Erythroblast (primary cell): ENCODE measurements at regions not wholly inside any gene's neighbourhood (a gene's known extent, or its start where the extent isn't known, plus 50 kb on each side); places are given as distances from the start of the nearest gene placed in this dataset.

ENCODE experiments used
- GATA1 ChIP-seq: IDR thresholded peaks from 2 replicates; pipeline ENCODE4 v1.6.1; 2011; ENCODE audit warnings: low read depth, mild to moderate bottlenecking, control low read depth, low read length, moderate library complexity
- POLR2A ChIP-seq: IDR thresholded peaks from 2 replicates; pipeline ENCODE4 v1.6.1; 2011; ENCODE audit warnings: mild to moderate bottlenecking, low read length

DNA sequence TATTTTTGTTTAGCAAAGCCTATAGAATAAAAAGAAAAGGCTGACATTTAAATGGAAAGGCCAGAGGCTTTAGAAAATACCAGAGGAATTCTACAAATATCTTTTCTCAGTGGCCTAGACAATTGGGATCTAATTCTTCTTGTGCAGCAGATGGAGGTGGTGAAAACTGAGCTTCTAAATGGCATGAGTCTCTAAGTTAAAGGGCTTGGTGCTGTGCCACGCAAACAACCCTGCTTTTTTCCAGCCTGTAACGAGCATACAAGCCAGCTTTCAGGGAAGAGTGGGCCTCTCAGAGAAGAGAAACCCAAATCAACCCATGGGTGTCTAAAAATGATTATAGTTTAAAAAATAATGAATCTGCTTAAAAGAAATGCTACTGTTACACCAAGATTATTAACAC is 237.9 kb upstream of the NAV3 start:
- TF ChIP-seq POLR2A (no peak), GATA1 (no peak)
